RWPE2 (cell line): ENCODE measurements at regions not wholly inside any gene's neighbourhood (a gene's known extent, or its start where the extent isn't known, plus 50 kb on each side); places are given as distances from the start of the nearest gene placed in this dataset.

Experiments
- ATAC-seq: fragments of 200-7000 bp; cut with Tn5 transposase; 3 replicates; pipeline ENCODE4 v1.9.1; 2021; ENCODE audit warnings: low read depth
- DNase-seq: peaks from one replicate; pipeline ENCODE4 v3.0.0-alpha.2; 2020; ENCODE audit warnings: low spot score
- H3K27ac ChIP-seq: fragments of 450-650 bp; 2 replicates; pipeline ENCODE4 v1.5.1; 2017; ENCODE audit warnings: mild to moderate bottlenecking; ENCODE audit not compliant: poor library complexity, severe bottlenecking
- H3K27me3 ChIP-seq: fragments of 250-450 bp; sonication (Bioruptor Pico); 2 replicates; pipeline ENCODE4 v1.5.1; 2021; ENCODE audit warnings: mild to moderate bottlenecking, moderate library complexity; ENCODE audit not compliant: insufficient read depth, poor library complexity, severe bottlenecking
- H3K36me3 ChIP-seq: fragments of 250-450 bp; sonication (Bioruptor Pico); 2 replicates; pipeline ENCODE4 v1.5.1; 2020; ENCODE audit warnings: low read depth, mild to moderate bottlenecking, moderate library complexity
- H3K4me1 ChIP-seq: fragments of 250-450 bp; sonication (Bioruptor Pico); 2 replicates; pipeline ENCODE4 v1.5.1; 2021; ENCODE audit warnings: mild to moderate bottlenecking, moderate library complexity; ENCODE audit not compliant: insufficient read depth, poor library complexity, severe bottlenecking
- H3K4me3 ChIP-seq: fragments of 250-450 bp; sonication (Bioruptor Pico); 2 replicates; pipeline ENCODE4 v1.5.1; 2021; ENCODE audit warnings: mild to moderate bottlenecking, moderate library complexity; ENCODE audit not compliant: severe bottlenecking
- H3K9me3 ChIP-seq: fragments of 250-450 bp; sonication (Bioruptor Pico); 2 replicates; pipeline ENCODE4 v1.5.1; 2021; ENCODE audit warnings: mild to moderate bottlenecking, moderate library complexity; ENCODE audit not compliant: severe bottlenecking
- TF ChIP-seq, protein P1 (sequence below): fragments of 450-650 bp; IDR thresholded peaks from one replicate; pipeline ENCODE4 v1.5.1; 2017; ENCODE audit warnings: mild to moderate bottlenecking, moderate library complexity; ENCODE audit not compliant: poor library complexity, severe bottlenecking

DNA sequence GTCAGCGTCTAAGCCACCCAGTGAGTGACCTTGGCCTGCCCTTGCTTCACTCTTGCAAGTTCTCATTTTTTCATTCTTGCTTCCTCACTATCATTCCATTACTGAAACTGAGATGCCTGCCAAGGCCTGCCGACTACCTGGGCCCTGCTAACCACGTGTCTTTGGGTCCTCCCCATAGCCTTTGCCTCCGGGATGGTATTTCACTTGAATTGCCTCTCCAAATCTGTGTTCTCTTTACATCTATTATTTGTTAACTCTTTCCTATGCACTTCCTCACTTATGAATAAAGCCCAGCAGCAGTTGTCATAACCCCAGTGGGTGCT, 234.6 kb downstream of the SNX10 start:
- no peaks in the 10 kb centered on the region for H3K4me1 ChIP-seq
- ATAC-seq: no peak
- TF ChIP-seq, protein P1, sequence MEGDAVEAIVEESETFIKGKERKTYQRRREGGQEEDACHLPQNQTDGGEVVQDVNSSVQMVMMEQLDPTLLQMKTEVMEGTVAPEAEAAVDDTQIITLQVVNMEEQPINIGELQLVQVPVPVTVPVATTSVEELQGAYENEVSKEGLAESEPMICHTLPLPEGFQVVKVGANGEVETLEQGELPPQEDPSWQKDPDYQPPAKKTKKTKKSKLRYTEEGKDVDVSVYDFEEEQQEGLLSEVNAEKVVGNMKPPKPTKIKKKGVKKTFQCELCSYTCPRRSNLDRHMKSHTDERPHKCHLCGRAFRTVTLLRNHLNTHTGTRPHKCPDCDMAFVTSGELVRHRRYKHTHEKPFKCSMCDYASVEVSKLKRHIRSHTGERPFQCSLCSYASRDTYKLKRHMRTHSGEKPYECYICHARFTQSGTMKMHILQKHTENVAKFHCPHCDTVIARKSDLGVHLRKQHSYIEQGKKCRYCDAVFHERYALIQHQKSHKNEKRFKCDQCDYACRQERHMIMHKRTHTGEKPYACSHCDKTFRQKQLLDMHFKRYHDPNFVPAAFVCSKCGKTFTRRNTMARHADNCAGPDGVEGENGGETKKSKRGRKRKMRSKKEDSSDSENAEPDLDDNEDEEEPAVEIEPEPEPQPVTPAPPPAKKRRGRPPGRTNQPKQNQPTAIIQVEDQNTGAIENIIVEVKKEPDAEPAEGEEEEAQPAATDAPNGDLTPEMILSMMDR: no peak
- no peaks in the 10 kb centered on the region for H3K36me3 ChIP-seq
- H3K9me3 ChIP-seq: no peaks in the 10 kb centered on the region
- no peaks in the 10 kb centered on the region for H3K27me3 ChIP-seq
- no peak overlapping the region for H3K4me3 ChIP-seq
- no peak overlapping the region for H3K27ac ChIP-seq
- no peak for DNase-seq

DNA sequence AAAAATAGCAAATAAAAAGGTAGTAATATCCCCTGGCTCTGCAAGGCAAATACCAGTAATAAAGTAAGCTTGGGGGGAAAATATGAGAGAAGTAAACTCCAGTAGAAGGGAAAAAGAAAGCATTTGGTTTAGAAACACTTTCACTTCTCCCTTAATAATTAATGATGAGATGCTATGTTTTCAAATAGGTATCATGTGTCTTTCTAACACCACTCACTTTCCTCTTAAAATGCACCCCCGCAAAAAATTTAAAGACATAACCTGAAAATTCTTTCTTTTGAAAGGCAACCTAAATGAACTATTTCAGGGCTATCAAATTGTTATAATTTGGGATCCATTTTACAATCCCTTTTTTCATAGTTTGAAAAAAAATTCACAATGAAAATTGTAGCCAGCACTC, 240.3 kb downstream of the SNX10 start:
- H3K27ac ChIP-seq: no peak overlapping the region
- TF ChIP-seq, protein P1: no peak
- ATAC-seq (no peak), DNase-seq (no peak)
- no peaks in the 10 kb centered on the region for H3K36me3 ChIP-seq
- no peaks in the 10 kb centered on the region for H3K9me3 ChIP-seq
- peaks cover 4% of the 10 kb centered on the region for H3K27me3 ChIP-seq
- no peaks in the 10 kb centered on the region for H3K4me1 ChIP-seq
- no peak overlapping the region for H3K4me3 ChIP-seq

DNA sequence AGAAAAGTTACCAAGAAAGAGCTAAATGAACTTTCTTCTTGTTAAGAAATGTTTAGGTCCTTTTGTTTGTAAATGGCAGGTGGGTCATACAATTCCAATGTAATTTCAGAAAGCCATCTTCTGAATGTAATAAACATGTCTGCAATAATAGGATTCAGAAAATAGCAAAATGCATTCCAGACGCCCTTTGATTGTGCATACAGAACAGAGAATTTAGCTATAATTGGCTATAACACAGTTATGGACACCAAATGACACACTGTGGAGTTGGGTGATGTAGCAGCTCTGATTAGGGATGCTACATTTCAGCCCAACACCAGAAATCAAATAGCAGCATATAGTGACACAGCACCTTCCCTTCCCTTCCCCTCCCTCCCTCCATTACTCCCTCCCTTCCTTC, 240.8 kb downstream of the SNX10 start:
- Histone ChIP-seq H3K4me1 (no peaks in the 10 kb centered on the region), H3K9me3 (no peaks in the 10 kb centered on the region), H3K27ac (no peak overlapping the region), H3K4me3 (no peak overlapping the region), H3K36me3 (no peaks in the 10 kb centered on the region), H3K27me3 (peaks cover 4% of the 10 kb centered on the region)
- ATAC-seq (no peak), DNase-seq (no peak)
- TF ChIP-seq, protein P1: no peak

DNA sequence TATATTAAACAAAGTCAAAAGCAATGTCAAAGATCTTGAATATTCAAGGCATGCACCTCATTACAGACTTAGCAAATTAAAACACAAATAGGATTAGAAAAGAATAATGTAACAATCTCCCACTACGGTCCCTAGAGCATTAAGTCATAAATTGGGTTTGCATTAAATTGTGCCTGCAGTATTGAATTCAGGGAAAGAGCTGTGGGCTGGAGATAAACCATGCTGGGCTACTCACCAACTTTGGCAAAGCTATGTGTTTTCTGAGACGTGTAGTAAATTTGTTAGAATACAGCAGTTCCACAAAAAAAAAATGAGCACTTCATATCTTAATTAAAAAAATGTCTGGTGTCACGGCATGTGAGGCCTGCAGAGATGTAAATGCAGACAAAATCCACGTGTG, 241.6 kb downstream of the SNX10 start:
- Histone ChIP-seq H3K4me3 (no peak overlapping the region), H3K27me3 (peaks cover 4% of the 10 kb centered on the region), H3K9me3 (no peaks in the 10 kb centered on the region), H3K4me1 (no peaks in the 10 kb centered on the region), H3K27ac (no peak overlapping the region), H3K36me3 (no peaks in the 10 kb centered on the region)
- TF ChIP-seq, protein P1: no peak
- ATAC-seq (no peak), DNase-seq (no peak)

DNA sequence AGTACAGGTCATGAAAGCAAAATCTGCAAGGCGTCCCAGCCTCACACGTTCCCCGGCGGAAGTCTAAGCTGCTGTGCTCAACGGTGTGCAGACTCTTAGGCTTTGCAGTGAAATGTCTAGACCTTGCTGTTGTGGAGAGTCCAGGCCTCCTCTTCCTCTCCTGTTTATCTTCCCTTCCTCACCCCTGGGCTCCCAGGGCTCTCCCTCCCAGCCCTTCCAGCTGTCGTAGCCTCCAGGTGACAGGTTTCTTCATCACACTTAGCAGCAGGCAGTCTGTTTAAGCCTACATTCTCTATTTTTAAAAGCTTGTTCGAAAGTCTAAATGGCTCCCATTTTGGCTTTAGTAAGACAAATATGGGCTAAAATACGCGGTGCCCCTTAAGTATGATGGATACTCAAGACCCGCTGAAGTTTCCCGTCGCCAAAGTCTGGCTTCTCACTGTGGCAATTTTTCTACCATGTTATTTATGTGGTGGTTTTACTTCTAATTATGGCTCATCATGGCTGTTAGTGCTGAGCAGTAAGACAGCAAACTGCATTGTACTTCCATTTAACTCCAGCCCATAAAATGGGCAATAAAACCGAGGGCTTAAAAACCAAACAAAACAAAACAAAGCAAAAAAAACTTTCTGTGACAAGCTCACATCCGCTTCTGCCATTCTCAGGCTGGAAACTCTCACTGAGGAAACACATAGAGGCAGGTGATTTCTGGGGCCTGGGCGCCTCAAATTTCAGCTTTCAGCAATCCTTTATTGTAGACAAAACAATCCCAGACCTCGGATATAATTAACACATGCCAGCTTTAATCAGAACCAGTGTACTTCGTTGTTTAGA, 243.2 kb downstream of the SNX10 start:
- Histone ChIP-seq H3K27me3 (peaks cover 10% of the 10 kb centered on the region), H3K36me3 (no peaks in the 10 kb centered on the region), H3K4me3 (no peak overlapping the region), H3K9me3 (no peaks in the 10 kb centered on the region), H3K4me1 (no peaks in the 10 kb centered on the region), H3K27ac (no peak overlapping the region)
- ATAC-seq (no peak), DNase-seq (no peak)
- TF ChIP-seq, protein P1: no peak
